ENCODE measurements at regions not wholly inside any gene's neighbourhood (a gene's known extent, or its start where the extent isn't known, plus 50 kb on each side); places are given as distances from the start of the nearest gene placed in this dataset.

DNA sequence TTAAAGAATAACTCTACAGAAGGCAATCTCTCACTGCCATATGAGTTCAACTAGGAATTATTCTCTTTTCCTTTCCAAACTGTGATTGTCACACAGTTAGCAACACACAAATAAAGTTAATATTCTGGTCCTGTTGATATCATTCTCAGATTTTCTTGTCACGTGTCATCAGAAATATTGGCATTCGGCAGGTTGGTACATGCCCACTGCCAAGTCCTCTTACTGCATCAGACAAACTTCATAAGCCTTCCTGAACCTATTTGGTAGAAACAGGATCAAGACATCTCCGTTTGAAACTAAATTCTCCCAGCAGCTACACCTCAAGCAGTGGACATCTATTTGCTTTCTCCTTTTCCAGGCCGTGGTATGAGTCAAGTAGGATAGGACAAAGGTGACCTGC is 177.9 kb upstream of the SOX2 start:
- no peak for DNase-seq (ENCODE audit: low spot score in 2 of 2, unreplicated experiment in 2 of 2)
- Mint-ChIP-seq H3K9me3 (peaks cover 1% of the 10 kb centered on the region), H3K4me3 (no peak overlapping the region), H3K27me3 (ENCODE audit: low read depth) (peaks cover 1% of the 10 kb centered on the region), H3K4me1 (no peaks in the 10 kb centered on the region), H3K36me3 (no peaks in the 10 kb centered on the region), H3K27ac (no peak overlapping the region)
- TF ChIP-seq, protein P1, sequence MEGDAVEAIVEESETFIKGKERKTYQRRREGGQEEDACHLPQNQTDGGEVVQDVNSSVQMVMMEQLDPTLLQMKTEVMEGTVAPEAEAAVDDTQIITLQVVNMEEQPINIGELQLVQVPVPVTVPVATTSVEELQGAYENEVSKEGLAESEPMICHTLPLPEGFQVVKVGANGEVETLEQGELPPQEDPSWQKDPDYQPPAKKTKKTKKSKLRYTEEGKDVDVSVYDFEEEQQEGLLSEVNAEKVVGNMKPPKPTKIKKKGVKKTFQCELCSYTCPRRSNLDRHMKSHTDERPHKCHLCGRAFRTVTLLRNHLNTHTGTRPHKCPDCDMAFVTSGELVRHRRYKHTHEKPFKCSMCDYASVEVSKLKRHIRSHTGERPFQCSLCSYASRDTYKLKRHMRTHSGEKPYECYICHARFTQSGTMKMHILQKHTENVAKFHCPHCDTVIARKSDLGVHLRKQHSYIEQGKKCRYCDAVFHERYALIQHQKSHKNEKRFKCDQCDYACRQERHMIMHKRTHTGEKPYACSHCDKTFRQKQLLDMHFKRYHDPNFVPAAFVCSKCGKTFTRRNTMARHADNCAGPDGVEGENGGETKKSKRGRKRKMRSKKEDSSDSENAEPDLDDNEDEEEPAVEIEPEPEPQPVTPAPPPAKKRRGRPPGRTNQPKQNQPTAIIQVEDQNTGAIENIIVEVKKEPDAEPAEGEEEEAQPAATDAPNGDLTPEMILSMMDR (IDR thresholded peaks at IDR 0.05; ENCODE audit: unreplicated experiment), result no peak

DNA sequence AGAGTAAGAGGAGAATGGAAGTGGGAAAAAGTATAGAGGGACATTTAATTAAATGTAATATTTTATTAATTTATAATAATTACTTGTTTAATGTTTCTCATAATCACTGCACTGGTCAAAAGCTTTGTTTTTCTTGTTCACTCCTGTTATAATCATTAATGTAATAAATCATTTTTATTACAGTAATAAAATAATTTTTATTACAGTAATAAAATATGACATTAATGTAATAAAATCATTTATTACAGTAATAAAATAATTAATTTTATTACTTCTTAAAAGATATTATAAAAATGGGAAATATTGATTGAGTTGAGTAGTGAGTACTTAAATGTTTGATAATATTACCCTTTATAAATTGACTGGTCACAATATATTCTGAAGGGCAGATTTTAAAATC is 181.1 kb upstream of the SOX2 start:
- TF ChIP-seq, protein P1 (IDR thresholded peaks at IDR 0.05; ENCODE audit: unreplicated experiment), result no peak
- Mint-ChIP-seq H3K36me3 (no peaks in the 10 kb centered on the region), H3K27me3 (ENCODE audit: low read depth) (peaks cover 1% of the 10 kb centered on the region), H3K4me1 (no peaks in the 10 kb centered on the region), H3K27ac (no peak overlapping the region), H3K4me3 (no peak overlapping the region), H3K9me3 (peaks cover 18% of the 10 kb centered on the region)
- DNase-seq (ENCODE audit: low spot score in 2 of 2, unreplicated experiment in 2 of 2), result no peak

DNA sequence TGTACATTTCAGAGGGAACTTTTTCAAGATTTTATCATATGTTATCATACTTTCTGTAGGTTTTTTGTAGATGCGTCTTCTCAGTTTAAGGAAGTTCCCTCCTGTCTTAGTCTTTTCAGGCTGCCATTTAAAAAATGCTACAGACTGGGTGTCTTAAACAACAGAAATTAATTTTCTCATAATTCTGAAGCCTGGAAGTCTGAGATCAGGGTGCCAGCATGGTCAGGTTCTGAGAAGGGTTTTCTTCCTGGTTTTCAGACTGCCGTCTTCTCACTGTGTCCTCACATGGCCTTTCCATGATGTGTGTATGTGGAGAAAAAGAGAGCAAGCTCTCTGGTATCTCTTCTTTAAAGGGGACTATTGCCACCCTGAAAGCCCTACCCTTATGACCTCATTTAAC is 189.9 kb upstream of the SOX2 start:
- no peaks in the 10 kb centered on the region for H3K27me3 Mint-ChIP-seq (ENCODE audit: low read depth)
- H3K9me3 Mint-ChIP-seq, result peaks cover 26% of the 10 kb centered on the region
- no peaks in the 10 kb centered on the region for H3K4me1 Mint-ChIP-seq
- no peaks in the 10 kb centered on the region for H3K36me3 Mint-ChIP-seq
- no peak overlapping the region for H3K4me3 Mint-ChIP-seq
- no peak overlapping the region for H3K27ac Mint-ChIP-seq
- no peak for DNase-seq (ENCODE audit: low spot score in 2 of 2, unreplicated experiment in 2 of 2)
- TF ChIP-seq, protein P1 (IDR thresholded peaks at IDR 0.05; ENCODE audit: unreplicated experiment), result no peak

DNA sequence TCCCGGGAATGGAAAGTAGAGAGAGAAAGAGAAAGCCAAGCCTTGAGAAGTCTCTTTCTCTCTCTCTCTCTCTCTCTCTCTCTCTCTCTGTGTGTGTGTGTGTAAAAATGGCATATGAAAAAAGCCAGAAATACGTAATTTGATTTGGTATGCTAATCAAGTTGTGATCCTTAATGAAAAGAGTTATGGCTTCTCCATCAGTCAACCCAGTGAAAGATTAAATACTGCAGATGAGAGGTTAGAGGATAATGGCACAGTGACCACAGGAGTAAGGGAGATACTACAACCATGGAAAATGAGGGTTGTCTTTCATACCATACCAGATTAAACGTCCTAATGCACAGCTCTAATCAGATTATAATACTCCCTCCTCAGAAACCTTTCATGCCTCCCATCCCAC is 193.5 kb upstream of the SOX2 start:
- H3K36me3 Mint-ChIP-seq, result no peaks in the 10 kb centered on the region
- no peak overlapping the region for H3K4me3 Mint-ChIP-seq
- no peak for DNase-seq (ENCODE audit: low spot score in 2 of 2, unreplicated experiment in 2 of 2)
- H3K4me1 Mint-ChIP-seq, result no peaks in the 10 kb centered on the region
- TF ChIP-seq, protein P1 (IDR thresholded peaks at IDR 0.05; ENCODE audit: unreplicated experiment), result no peak
- peaks cover 11% of the 10 kb centered on the region for H3K9me3 Mint-ChIP-seq
- no peaks in the 10 kb centered on the region for H3K27me3 Mint-ChIP-seq (ENCODE audit: low read depth)
- H3K27ac Mint-ChIP-seq, result no peak overlapping the region

DNA sequence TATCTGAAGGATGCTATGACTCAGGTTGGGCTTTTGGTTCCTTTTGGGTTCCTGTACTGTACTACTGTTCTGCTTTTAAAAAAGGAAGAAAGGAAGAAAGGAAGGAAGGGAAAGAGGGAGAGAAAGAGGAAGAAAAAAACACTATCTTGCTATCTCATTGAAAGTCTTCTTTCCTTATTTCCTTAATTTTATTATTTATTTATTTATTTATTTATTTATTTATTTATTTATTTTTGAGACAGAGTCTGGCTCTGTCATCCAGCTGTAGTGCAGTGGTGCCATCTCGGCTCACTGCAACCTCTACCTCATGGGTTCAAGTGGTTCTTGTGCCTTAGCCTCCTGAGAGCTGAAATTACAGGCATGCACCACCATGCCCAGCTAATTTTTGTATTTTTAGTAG is 198.9 kb upstream of the SOX2 start:
- H3K27ac Mint-ChIP-seq, result no peak overlapping the region
- no peaks in the 10 kb centered on the region for H3K4me1 Mint-ChIP-seq
- DNase-seq (ENCODE audit: low spot score in 2 of 2, unreplicated experiment in 2 of 2), result no peak
- no peaks in the 10 kb centered on the region for H3K27me3 Mint-ChIP-seq (ENCODE audit: low read depth)
- TF ChIP-seq, protein P1 (IDR thresholded peaks at IDR 0.05; ENCODE audit: unreplicated experiment), result no peak
- no peaks in the 10 kb centered on the region for H3K36me3 Mint-ChIP-seq
- no peak overlapping the region for H3K4me3 Mint-ChIP-seq
- H3K9me3 Mint-ChIP-seq, result peaks cover 40% of the 10 kb centered on the region

DNA sequence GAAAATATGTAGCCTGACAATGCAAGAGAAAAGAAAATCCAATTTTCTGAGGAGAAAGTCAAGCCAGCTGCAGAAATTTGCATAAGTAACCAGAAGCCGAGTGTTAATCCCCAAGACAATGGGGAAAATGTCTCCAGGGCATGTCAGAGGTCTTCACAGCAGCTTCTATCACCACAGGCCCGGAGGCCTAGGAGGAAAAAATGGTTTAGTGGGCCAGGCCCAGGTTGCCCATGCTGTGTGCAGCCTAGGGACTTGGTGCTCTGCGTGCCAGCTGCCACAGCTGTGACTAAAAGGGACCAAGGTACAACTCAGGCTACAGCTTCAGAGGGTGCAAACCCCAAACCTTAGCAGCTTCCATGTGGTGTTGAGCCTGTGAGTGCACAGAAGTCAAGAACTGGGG is 201.2 kb upstream of the SOX2 start:
- peaks cover 36% of the 10 kb centered on the region for H3K9me3 Mint-ChIP-seq
- no peaks in the 10 kb centered on the region for H3K27me3 Mint-ChIP-seq (ENCODE audit: low read depth)
- no peak overlapping the region for H3K27ac Mint-ChIP-seq
- TF ChIP-seq, protein P1 (IDR thresholded peaks at IDR 0.05; ENCODE audit: unreplicated experiment), result no peak
- H3K4me3 Mint-ChIP-seq, result no peak overlapping the region
- no peaks in the 10 kb centered on the region for H3K4me1 Mint-ChIP-seq
- no peaks in the 10 kb centered on the region for H3K36me3 Mint-ChIP-seq
- DNase-seq (ENCODE audit: low spot score in 2 of 2, unreplicated experiment in 2 of 2), result no peak
